ENCODE measurements at regions not wholly inside any gene's neighbourhood (a gene's known extent, or its start where the extent isn't known, plus 50 kb on each side); places are given as distances from the start of the nearest gene placed in this dataset.
"Not testable (repeated sequence)": the region's sequence is repeated elsewhere in the genome, so short reads cannot be mapped to it uniquely, and the experiment has no call there.

- DNase-seq (ENCODE audit: low spot score): no peak
Measured at GRCh38 chr15:87578776-87579175, 677.8 kb downstream of the NTRK3 start.

GRCh38 chr15:87577336-87577735 is 679.2 kb downstream of the NTRK3 start:
- DNase-seq (ENCODE audit: low spot score): no peak

GRCh38 chr15:87576486-87577176 is 679.9 kb downstream of the NTRK3 start:
- DNase-seq (ENCODE audit: low spot score): no peak

- DNase-seq (ENCODE audit: low spot score): no peak
Measured at GRCh38 chr15:87575896-87576473, 680.6 kb downstream of the NTRK3 start.

GRCh38 chr15:87573534-87573933 is 683.0 kb downstream of the NTRK3 start:
- no peak for DNase-seq (ENCODE audit: low spot score)

- no peak for DNase-seq (ENCODE audit: low spot score)
Measured at GRCh38 chr15:87573039-87573438, 683.5 kb downstream of the NTRK3 start.

GRCh38 chr15:87572381-87572910 is 684.1 kb downstream of the NTRK3 start:
- no peak for DNase-seq (ENCODE audit: low spot score)

- no peak for DNase-seq (ENCODE audit: low spot score)
Measured at GRCh38 chr15:87570206-87570605, 686.3 kb downstream of the NTRK3 start.

- DNase-seq (ENCODE audit: low spot score): no peak
Measured at GRCh38 chr15:87569581-87569980, 687.0 kb downstream of the NTRK3 start.

- no peak for DNase-seq (ENCODE audit: low spot score)
Measured at GRCh38 chr15:87567406-87568030, 689.0 kb downstream of the NTRK3 start.

- DNase-seq (ENCODE audit: low spot score): no peak
Measured at GRCh38 chr15:87566236-87566635, 690.3 kb downstream of the NTRK3 start.

GRCh38 chr15:87564681-87565080 is 691.9 kb downstream of the NTRK3 start:
- DNase-seq (ENCODE audit: low spot score): no peak

GRCh38 chr15:87563869-87564268 is 692.7 kb downstream of the NTRK3 start:
- no peak for DNase-seq (ENCODE audit: low spot score)

- DNase-seq (ENCODE audit: low spot score): no peak
Measured at GRCh38 chr15:87562203-87562602, 694.3 kb downstream of the NTRK3 start.

- no peak for DNase-seq (ENCODE audit: low spot score)
Measured at GRCh38 chr15:87561641-87562040, 694.9 kb downstream of the NTRK3 start.

GRCh38 chr15:87557881-87558280 is 698.7 kb downstream of the NTRK3 start:
- DNase-seq (ENCODE audit: low spot score): no peak

GRCh38 chr15:87556886-87557285 is 699.7 kb downstream of the NTRK3 start:
- no peak for DNase-seq (ENCODE audit: low spot score)

GRCh38 chr15:87549860-87550259 is 706.7 kb downstream of the NTRK3 start:
- no peak for DNase-seq (ENCODE audit: low spot score)

- no peak for DNase-seq (ENCODE audit: low spot score)
Measured at GRCh38 chr15:87549296-87549695, 707.2 kb downstream of the NTRK3 start.

GRCh38 chr15:87548590-87548989 is 707.9 kb downstream of the NTRK3 start:
- DNase-seq (ENCODE audit: low spot score): not testable (repeated sequence)

GRCh38 chr15:87547470-87548181 is 708.9 kb downstream of the NTRK3 start:
- DNase-seq (ENCODE audit: low spot score): no peak

- no peak for DNase-seq (ENCODE audit: low spot score)
Measured at GRCh38 chr15:87538327-87538834, 718.2 kb downstream of the NTRK3 start.
